ENCODE measurements at regions not wholly inside any gene's neighbourhood (a gene's known extent, or its start where the extent isn't known, plus 50 kb on each side); places are given as distances from the start of the nearest gene placed in this dataset.

DNA sequence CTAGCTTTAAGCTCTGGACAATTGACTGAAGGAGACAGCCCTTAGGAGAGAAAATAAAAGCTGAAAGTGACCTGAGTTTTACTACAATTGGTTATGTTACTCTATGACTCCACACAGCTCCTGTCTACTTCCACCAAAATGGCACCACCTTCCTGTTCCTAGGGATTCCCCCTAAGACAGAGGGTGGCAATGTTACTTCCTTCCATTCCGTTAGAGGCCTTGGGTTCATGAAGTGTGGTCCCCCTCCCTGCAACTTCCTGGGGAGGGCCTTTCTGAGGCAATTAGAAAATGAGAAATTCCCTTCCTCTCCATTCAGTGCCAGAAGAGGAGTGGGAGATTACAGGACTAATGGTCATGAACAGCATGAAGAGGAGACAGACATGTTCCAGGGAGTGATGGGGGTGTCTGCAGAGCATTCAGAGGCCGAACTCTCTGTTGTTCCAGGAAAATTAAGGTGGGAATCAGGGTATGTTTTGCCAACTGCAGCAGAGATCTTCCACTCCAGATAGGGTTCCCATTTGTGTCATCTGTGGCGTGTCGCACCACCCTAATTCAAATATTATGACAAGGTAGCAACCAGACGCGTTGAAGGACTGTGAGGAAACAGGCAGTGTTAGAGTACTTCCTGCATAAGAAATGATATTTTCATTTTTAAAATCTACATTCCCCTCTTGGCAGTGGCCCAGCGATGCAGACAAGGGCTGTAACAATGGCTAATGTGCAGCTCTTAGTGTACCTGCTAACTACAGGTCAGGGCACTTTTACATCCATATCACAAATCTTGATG, 53.1 kb upstream of the TRIM67 start:
- DNase-seq: no peak

DNA sequence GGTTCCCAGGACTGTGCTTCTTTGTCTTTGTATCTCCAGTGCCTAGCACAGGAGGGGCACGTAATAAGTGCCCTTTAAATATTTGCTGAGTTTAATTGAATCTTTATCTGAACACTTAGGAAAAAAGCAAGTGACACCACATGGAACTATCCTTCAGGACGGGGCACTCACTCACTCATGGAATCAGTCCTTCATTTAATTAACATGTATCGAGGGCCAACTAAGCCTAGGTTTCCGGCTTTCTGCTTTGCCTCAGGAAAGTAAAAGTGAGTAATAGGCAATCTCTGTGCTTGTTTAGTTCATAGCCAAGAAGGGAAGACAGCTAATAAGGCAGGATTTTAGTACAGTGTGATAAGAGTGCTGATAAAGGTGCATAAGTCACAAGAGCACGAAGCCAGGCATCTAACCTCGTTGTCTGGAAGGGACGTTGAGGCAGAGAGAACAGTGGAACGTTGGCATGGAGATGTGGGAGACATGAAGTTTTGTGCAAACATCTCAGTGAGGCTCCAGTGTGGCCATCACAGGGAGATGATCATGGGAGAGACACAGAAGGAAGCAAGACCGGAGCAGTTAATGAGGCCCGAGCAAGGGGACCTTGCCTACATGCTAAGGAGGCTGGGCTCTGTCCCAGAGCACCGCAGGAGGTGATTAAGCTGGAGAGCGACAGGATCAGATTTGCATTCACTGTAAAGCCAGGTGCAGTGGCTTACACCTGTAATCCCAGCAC, 54.1 kb upstream of the TRIM67 start:
- no peak for DNase-seq

DNA sequence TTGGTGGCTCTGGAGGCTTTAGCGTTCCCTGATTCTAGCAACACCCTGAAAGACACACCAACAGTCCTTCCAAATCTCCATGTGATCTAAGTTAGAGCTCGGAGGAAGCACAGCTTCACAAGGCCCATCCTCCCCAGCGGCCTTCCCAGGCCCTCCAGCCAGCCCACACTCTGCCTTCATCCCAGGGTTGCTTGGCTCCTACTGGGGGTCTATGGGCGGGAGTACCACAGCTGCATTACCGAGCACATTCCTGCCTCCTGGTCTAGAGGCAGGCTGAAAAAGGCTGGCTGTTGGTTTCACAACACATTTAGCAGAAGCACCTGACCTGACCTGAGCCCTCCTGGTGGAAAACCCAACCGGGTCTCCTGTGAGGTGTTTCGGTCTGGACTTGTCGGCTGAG, 54.7 kb upstream of the TRIM67 start:
- DNase-seq: no peak

DNA sequence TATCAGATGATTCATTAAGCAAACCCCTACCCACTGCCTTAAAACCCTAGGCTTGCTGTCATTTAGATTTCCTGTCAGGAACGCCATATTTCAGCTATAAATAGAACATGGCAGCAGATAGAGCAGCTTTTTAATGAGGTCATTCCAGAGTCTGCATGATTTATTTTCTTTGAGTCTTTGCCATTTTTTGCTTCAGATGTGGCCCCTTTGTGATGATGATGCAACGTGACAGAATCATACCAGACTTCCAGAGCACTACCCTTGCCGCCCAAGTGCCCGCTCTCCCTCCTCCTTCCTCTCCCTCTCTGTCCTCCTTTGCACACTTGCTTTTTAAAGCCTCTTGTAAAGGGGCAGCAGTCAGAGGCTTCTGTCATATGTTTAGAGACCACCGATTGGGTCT, 55.5 kb upstream of the TRIM67 start:
- DNase-seq: no peak

DNA sequence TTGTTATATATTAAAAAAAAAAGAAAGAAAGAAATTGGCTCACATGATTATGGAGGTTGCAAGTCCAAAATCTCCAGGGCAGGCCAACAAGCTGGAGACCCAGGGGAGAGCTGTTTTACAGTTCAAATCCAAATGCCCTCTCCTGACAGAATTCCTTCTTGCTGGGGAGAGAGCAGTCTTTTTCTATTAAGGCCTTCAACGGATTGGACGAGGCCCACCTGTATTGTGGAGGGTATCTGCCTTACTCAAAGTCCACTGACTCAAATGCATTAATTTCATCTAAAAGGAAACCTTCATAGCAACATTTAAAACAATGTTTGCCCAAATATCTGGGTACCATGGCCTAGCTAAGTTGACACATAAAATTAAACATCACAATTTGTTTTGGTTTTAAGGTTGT, 56.9 kb upstream of the TRIM67 start:
- DNase-seq: no peak

DNA sequence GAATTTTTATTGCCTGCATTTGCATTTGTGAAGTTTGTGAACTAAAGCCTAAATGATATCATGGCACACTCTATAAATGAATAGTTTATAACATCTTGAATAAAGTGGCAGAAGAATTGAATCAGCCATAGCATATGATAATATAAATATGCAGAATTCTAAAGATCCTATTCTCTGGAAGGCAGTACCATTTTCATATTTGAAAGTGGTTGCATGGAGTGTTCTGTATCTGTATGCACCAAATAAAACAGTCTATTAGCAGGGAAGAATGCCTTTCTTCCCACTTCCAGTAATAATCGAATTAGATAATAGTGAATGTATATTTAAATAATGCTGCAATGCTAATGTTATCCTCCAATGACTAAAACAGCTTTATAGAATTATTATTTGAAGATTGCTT, 57.9 kb upstream of the TRIM67 start:
- no peak for DNase-seq

DNA sequence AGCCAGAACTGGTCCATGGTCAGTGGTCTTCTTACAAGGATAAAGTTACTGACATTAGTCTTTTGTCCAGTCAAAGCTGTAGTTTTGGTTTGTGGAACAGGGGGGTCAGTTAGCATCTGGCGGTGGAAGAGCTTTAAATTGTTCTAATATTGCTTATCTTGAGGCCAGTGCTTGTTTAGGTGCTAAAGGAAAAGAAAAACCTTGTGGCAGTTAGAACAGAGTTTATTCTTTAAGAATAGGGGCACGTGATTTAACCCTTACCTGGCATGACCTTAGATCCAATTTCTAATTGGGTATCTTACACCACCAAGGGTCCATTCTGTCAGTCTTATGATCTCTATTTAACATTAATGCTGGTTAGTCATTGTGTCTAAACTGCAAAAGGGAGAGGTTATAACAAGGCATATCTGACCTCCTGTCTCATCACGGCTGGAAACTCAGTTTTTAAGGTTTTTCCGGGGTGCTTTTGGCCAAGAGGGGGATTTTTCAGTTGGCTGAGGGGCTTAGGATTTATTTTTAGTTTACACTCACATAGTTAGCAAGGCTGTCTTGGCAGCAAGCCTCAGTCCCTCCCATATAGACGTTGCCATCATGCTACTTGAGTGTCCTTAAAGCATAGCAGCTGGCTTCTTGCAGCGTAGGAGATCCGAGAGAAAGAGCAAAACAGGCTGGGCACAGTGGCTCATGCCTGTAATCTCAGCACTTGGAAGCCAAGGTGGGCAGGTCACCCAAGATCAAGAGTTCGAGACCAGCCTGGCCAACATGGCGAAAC, 60.1 kb upstream of the FAM89A start:
- DNase-seq: no peak

DNA sequence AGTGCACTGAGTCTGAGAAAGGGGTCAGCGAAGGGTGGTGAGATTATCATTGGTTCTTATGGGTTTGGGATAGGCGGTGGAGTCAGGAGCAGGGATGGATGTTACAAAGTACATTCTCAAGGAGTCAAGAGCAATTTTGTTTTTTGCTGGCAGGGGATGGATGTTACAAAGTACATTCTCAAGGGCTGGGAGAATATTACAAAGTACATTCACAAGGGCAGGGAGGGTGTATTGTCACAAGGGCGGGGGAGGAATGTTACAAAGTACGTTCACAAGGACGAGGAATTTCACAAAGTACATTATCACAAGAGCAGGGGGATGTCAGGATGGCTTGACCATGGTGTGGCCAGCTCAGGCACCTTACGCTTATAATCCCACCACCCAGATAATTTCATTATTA, 59.3 kb upstream of the FAM89A start:
- no peak for DNase-seq

DNA sequence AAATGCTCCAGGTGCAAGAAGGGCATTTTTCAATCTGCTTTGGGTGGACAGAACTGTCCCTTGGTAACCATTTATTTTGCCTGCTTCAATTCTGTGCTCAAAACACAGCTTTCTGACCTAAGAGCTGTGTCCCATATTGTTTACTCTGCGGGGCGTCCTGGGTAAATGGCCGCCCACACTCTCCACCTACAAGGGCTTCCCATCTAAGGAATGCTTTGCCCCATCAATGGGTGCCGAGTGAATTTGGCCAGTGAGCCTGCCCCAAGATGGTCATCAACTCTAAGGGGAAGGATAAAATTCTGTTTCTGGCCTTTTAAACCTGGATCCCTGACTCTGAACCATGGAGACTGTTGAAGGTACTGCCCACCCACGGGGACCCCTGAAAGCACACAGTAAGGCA, 55.5 kb upstream of the FAM89A start:
- DNase-seq: no peak

DNA sequence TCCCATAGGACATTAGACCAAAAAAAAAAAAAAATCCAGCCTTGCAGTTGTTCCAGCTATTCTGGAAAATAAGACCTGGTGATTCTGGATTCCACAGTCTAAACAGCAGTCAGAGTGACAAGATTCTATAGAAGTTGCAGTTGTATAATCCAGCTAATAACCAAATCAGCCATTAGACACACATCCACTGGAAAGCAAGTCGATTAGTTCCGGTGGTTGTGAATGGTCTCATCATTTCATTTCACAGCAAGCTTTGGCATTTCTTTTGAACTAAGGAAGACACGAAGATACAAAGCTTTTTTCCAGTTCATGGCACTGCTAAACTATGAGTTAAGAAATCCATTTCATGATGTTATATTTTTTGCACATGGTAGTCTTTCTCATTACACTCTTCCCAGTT, 54.4 kb upstream of the FAM89A start:
- DNase-seq: no peak

DNA sequence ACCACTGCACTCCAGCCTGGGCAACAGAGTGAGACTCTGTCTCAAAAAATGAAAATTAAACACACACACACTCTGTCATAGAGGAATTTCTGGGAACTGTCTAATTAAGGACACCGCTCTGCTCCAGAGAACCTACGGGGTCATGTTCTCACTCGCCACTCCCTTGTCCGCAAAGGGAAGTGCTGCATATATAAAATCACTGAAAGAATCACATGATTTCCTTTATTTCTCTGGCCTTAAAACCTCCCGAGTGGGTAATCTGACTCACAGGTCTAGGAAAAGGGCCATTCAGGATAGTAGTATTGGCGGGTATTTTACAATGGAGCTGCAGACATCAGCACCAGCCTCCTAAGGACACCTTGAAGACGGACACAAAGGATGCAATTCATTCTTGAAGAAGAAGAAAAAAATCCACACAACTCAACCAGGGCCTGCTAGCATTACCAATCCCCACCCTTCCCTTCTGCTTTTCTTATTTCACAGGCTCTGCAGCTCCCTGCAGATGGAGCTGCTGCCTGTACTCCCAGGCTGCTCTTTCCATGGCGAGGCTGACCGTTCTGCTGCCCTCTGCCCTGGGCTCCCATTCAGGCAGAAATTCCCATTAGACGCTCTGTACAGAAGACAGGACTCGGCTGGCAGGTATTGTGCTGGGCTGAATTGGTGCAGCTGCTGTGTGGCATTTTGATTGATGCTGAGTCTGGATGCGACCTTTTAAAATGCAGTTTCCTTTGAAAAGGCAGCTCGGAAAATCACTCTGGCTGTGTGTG, 53.3 kb upstream of the FAM89A start:
- DNase-seq: no peak

DNA sequence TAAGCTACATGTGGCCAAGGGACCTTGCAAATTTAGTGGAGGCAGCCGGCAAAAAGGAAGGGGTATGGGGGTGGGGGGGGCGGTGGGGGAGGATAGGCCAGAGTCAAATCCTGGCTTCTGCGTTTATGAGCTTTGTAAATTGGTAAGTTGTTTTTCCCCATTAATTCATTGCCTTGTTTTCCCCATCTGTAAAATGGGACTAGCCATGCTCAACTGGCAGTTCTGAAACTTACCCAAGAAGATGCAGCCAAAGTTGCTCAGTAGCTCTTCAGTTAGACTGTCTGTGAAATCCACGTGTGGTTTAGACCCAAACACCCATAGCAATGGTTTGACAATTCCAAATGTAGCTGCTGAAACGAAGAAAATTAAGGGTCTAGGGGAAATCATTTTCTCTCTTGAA, 52.3 kb upstream of the FAM89A start:
- no peak for DNase-seq

DNA sequence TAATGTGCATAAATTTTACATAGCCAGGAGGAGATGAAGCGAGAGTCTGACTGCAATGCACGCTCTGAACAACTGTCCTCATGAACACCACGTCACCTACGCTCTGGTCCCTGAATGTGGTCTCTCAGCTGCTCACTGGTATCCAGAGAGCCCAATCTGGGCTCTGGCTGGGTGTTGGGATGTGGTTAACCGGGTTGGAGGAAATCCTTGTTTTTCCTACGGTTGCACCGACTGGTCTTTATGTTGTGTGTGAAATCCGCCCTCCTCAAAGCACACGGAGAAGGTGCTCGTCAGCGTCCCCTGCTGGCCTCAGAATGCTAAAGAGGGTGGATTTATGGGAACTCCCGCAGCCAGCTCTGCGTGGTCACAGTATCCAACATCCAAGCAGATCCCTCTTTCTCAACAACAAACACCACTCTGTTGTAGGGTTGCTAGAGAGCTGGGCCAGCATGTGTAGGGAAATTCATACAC, 51.8 kb upstream of the FAM89A start:
- peak; percentile 33 for DNase-seq

DNA sequence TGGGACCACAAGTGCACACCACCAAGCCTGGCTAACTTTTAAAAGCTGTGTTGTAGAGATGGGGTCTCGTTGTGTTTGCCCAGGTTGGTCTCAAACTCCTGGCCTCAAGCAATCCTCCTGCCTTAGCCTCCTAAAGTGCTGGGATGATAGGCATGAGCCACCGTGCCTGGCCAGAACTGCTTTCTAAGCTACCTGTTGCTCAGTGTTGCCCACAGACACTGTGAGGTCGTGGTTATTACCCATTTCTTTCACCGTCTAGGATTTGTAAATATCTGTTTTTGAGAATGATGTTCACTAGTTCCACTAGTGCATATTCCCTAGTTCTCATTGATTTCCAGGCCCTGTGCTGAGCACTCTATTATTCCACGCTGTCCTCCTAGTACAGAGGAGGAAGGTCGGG, 51.4 kb upstream of the FAM89A start:
- DNase-seq: no peak
